Right lobe of liver (tissue), 6 donors: ENCODE measurements at regions not wholly inside any gene's neighbourhood (a gene's known extent, or its start where the extent isn't known, plus 50 kb on each side); places are given as distances from the start of the nearest gene placed in this dataset.

Source experiments
- ATAC-seq, 4 donors: fragments of 200-7000 bp; cut with Tn5 transposase; one replicate each; pipeline ENCODE4 v1.9.1; 2020; ENCODE audit warnings: mild to moderate bottlenecking in 4 of 4, moderate library complexity in 4 of 4
- DNase-seq, 3 donors: peaks; one replicate each; pipeline ENCODE4 v3.0.0-alpha.2; 2020
- H3K27ac ChIP-seq, 3 donors: fragments of 200-600 bp; one replicate each; pipeline ENCODE4 v1.8.0; 2022
- H3K27me3 ChIP-seq, 2 donors: fragments of 200-600 bp; one replicate each; pipeline ENCODE4 v1.8.0; 2022
- H3K36me3 ChIP-seq, 4 donors: fragments of 200-600 bp; sonication (generic) in 1 of 4; one replicate each; pipeline versions ENCODE4 v1.5.1 to v1.8.0; 2017 to 2022; ENCODE audit warnings: control low read depth in 1 of 4
- H3K4me1 ChIP-seq, 4 donors: fragments of 200-600 bp; sonication (generic) in 1 of 4; one replicate each; pipeline versions ENCODE4 v1.5.1 to v1.8.0; 2017 to 2022; ENCODE audit warnings: control low read depth in 1 of 4
- H3K4me3 ChIP-seq, 3 donors: fragments of 200-600 bp; one replicate each; pipeline ENCODE4 v1.8.0; 2022
- H3K9me3 ChIP-seq, 4 donors: fragments of 200-600 bp; sonication (generic) in 1 of 4; one replicate each; pipeline versions ENCODE4 v1.5.1 to v1.8.0; 2017 to 2022; ENCODE audit warnings: control low read depth in 1 of 4
- CTCF ChIP-seq, 4 donors: fragments of 200-600 bp in 3 of 4; fragments of 450-650 bp in 1 of 4; IDR thresholded peaks; one replicate each; pipeline versions ENCODE4 v1.5.1 to v1.8.0; 2016 to 2022; ENCODE audit warnings: antibody characterized with exemption in 4 of 4, mild to moderate bottlenecking in 2 of 4
- POLR2A ChIP-seq: fragments of 450-650 bp; IDR thresholded peaks from one replicate; pipeline ENCODE4 v1.6.1; 2017; ENCODE audit warnings: antibody characterized with exemption, mild to moderate bottlenecking
- WGBS: methylation state at CpG from one replicate; pipeline ENCODE4 v1.1.6; 2018; ENCODE audit warnings: low coverage, low lambda C conversion rate; ENCODE audit not compliant: insufficient coverage; ENCODE audit errors: missing lambda C conversion rate; 5-methylcytosine and 5-hydroxymethylcytosine counted together
- intact Hi-C, 2 donors: fragments of 100-400 bp; cut with DNase I; formaldehyde crosslinking; loops; one replicate each; pipeline versions ENCODE4 v1.11.2 to v1.14.1; 2022
- donor health status: DM: no; HTN: yes; CAD: no.
- donor health status: DM: no; HTN: no; CAD: no.
- donor health status: DM: no; HTN: no; CAD: no.
- donor health status: DM: no; HTN: yes; CAD: no.
- donor health status: DM: no; HTN: yes; CAD: no.

- no peak for ATAC-seq
- Histone ChIP-seq H3K27me3 (peaks cover 0 to 9% of the 10 kb centered on the region in 2 donors), H3K27ac (no peak overlapping the region), H3K4me3 (no peak overlapping the region), H3K4me1 (peaks cover 0 to 4% (median 2%) of the 10 kb centered on the region in 4 donors), H3K9me3 (no peaks in the 10 kb centered on the region), H3K36me3 (no peaks in the 10 kb centered on the region)
- no peak for DNase-seq
- TF ChIP-seq POLR2A: no peak
- no peak for TF ChIP-seq CTCF (IDR thresholded peaks at IDR 0.05)
- WGBS: 100% methylated on average over 1 of the region's 1 CpG
- intact Hi-C loops: no loop called here
Observed at GRCh38 chr6:27767851-27768250, 144.3 kb downstream of the OR2B2 start.

GRCh38 chr6:27766405-27766804, 145.8 kb downstream of the OR2B2 start:
- Histone ChIP-seq H3K27ac (no peak overlapping the region), H3K27me3 (peaks cover 0 to 11% of the 10 kb centered on the region in 2 donors), H3K36me3 (no peaks in the 10 kb centered on the region), H3K4me3 (no peak overlapping the region), H3K4me1 (no peaks in the 10 kb centered on the region), H3K9me3 (no peaks in the 10 kb centered on the region)
- TF ChIP-seq POLR2A: no peak
- no peak for TF ChIP-seq CTCF (IDR thresholded peaks at IDR 0.05)
- DNase-seq (no peak), ATAC-seq (no peak)
- intact Hi-C loops: no loop called here
- 71% methylated on average over 1 of the region's 1 CpG for WGBS

- no peaks in the 10 kb centered on the region for H3K4me1 ChIP-seq
- TF ChIP-seq CTCF (IDR thresholded peaks at IDR 0.05) (no peak), POLR2A (no peak)
- ATAC-seq (no peak), DNase-seq (no peak)
- H3K27me3 ChIP-seq: peaks cover 0 to 3% of the 10 kb centered on the region in 2 donors
- intact Hi-C loops: no loop called here
- H3K4me3 ChIP-seq: no peak overlapping the region
- no peaks in the 10 kb centered on the region for H3K36me3 ChIP-seq
- no peaks in the 10 kb centered on the region for H3K9me3 ChIP-seq
- H3K27ac ChIP-seq: no peak overlapping the region
Observed at GRCh38 chr6:27765028-27765590, 147.1 kb downstream of the OR2B2 start.

GRCh38 chr6:27761391-27761790, 150.8 kb downstream of the OR2B2 start:
- TF ChIP-seq POLR2A (no peak), CTCF (IDR thresholded peaks at IDR 0.05) (no peak)
- Histone ChIP-seq H3K4me1 (no peaks in the 10 kb centered on the region), H3K27me3 (peaks cover 0 to 8% of the 10 kb centered on the region in 2 donors), H3K36me3 (no peaks in the 10 kb centered on the region), H3K9me3 (no peaks in the 10 kb centered on the region), H3K4me3 (no peak overlapping the region), H3K27ac (no peak overlapping the region)
- intact Hi-C loops: no loop called here
- DNase-seq (no peak), ATAC-seq (no peak)
- WGBS: 39% methylated on average over 6 of the region's 7 CpGs

GRCh38 chr6:27760464-27760863, 151.7 kb downstream of the OR2B2 start:
- ATAC-seq (no peak), DNase-seq (no peak)
- 38% methylated on average over 2 of the region's 2 CpGs for WGBS
- Histone ChIP-seq H3K36me3 (no peaks in the 10 kb centered on the region), H3K9me3 (no peaks in the 10 kb centered on the region), H3K4me1 (no peaks in the 10 kb centered on the region), H3K27ac (no peak overlapping the region), H3K4me3 (no peak overlapping the region), H3K27me3 (peaks cover 0 to 8% of the 10 kb centered on the region in 2 donors)
- intact Hi-C loops: no loop called here
- no peak for TF ChIP-seq POLR2A
- no peak for TF ChIP-seq CTCF (IDR thresholded peaks at IDR 0.05)
